PFSK-1 (cell line): ENCODE measurements at regions not wholly inside any gene's neighbourhood (a gene's known extent, or its start where the extent isn't known, plus 50 kb on each side); places are given as distances from the start of the nearest gene placed in this dataset.

Source experiments
- POLR2AphosphoS5 ChIP-seq: IDR thresholded peaks from 2 replicates; pipeline ENCODE4 v1.6.1; 2012; ENCODE audit warnings: low read depth, mild to moderate bottlenecking, control low read depth, low read length, moderate library complexity
- TAF1 ChIP-seq: IDR thresholded peaks from 2 replicates; pipeline ENCODE4 v1.6.1; 2012; ENCODE audit warnings: low read length, control low read depth, borderline replicate concordance; ENCODE audit not compliant: insufficient read depth

- TF ChIP-seq TAF1 (no peak), POLR2AphosphoS5 (no peak)
Measured at GRCh38 chr3:102237838-102238237, 197.0 kb upstream of the ZPLD1 start.
